GM21723 (cell line): ENCODE measurements at regions not wholly inside any gene's neighbourhood (a gene's known extent, or its start where the extent isn't known, plus 50 kb on each side); places are given as distances from the start of the nearest gene placed in this dataset.

Source experiments
- ATAC-seq: cut with Tn5 transposase; IDR thresholded peaks from one replicate; pipeline ENCODE4 v1.9.1; 2021; ENCODE audit warnings: mild to moderate bottlenecking, moderate library complexity; ENCODE audit not compliant: unreplicated experiment

DNA sequence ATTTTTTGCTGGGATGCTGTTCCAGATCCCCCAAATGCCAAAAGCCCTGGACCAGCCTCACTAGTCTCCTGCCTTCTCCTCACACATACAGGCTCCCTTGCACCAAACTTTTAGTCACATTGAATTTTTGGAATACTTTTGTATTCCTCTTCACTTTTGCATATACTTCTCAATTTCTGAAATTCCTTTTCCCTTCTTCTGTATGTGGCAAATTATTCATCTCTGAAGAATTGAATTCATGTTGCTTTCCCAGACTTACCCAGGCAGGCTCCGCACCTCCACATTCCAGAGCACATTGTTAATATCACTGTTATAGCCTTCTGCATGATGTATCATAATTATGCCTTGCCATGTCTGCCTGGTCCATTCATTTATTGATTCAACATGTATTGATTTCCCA lies 255.3 kb upstream of the POU3F2 start:
- no peak for ATAC-seq

DNA sequence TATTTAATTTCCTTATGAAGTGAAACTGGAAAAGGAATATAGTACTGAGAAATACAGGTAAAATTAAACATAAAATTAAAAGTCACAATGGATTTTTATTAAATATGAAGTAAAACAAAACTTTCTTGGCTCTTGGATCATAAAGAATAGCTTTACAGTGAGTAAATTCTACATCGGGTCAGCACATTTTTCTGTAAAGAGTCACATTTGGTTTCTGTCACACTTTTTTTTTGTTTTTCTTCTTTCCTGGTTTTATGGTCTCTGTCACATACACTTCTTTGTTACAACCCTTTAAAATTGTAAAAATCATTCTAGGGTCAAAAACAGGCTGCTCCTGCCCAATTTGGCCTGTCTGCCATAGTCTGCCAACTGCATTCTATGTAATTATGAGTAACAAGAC lies 254.4 kb upstream of the POU3F2 start:
- ATAC-seq, result no peak

DNA sequence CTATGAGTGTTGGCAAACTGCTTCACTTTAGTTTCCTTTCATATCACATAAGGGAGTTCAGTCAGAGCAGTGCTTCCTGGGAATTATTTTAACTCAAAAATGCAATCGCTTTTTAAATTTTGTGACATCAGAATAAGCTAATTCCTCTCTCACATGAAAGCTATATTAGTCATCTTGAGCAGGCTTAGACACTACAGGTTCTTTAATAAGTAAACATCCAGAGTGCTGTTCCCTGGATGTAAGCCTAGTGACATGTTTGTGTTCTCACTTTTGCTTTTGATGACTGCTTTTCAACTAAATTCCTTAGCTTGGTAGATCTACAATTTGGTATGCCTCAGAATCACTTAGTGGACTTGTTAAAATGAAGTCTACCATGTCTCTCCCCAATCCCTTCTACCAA lies 252.7 kb upstream of the POU3F2 start:
- ATAC-seq, result no peak

DNA sequence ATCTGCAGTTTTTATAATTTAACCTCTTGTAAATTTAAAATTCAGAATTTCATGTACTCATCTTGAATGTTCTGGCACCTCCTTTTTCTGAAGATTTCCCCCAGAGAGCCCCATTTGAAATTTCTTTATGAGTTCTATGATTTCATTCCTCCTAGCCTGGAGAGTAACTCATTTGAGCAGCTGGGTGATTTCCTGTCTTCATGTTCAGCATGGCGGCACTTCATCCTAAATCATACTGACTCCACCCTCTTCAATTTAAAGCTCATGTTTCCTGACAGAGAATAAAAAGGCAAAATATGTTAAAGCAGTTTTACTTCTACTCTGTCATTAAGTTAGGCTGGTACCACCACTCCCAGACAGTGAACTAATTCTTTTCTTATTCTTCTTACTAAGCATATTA lies 250.9 kb upstream of the POU3F2 start:
- no peak for ATAC-seq

DNA sequence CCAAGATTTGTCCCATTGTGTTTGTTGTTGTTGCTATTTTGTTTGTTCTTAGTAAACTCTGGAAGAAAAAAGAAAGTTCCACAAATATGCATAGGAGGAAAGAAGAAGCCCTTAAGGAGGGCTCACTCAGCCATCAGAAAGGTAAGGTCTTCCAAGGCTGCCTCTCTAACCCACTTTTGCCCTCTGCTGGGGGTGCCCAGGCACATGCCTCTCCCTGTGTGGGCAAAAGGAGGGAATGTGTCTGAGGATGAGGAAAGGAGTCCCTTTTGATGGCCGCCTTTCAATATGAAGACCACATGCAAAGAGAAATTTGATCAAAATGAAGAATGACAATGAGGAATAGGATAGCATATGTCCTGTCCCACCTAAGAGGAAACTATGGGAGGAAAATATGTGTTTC lies 248.2 kb upstream of the POU3F2 start:
- no peak for ATAC-seq

DNA sequence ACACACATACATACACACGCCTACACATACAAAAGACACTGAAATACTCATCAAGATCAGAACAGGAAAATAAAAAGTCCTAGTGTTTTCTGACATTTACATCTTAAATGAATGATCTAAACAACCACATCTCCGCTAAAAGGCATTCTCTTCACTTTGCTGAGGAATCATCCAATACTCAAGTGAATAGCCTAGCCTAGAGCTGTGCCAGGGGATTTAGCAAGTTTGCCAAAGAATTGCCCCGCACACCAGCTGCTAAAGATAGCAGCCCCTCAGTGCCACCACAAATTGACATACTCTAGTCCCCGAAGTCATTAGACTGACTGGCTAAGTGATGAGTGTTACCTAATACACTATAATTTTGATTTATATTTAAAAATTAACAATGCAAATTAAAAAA lies 246.8 kb upstream of the POU3F2 start:
- ATAC-seq, result no peak

DNA sequence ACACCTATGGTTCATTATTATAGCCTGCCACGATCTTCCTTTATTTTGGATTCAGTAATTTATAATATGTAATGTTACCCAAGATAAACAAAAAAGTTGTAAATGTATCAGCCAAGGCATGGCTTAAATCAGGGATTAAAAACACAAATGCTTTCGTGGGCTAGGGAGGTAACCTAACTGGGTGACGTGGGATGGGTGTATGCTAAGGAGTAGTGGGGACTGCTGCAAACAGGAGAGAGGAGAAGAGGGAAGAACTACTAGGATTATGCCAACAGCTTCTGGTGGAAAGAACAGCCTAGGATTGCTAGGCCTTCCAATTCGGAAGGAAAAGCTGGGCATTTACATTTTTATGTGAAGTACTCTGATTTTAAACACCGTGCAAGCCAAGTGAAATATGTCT lies 244.8 kb upstream of the POU3F2 start:
- no peak for ATAC-seq

DNA sequence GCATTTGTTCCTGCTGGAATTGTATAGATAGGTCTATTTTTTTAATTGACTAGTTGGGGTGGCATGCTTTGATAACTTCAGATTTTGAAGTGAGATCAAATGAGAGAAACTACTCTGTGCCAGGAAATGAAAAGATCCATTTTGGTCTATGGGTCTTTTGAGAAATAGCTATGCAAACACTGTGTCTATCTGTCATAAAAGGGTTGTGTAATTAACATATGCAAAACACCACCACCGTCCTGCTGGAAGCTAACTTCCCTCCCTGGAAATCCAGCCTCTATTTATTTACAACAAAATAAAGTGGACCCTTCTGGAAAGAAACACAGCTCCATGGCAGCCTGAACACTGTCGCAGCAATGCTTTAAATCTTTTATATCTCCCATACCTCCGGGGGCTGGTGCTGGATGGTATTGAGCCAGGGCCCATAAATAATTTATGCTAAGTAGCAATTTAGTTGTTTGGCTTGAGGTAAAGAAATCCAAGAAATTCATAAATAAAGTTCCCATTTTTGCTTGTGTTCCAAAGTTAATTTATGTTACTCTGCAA lies 244.2 kb upstream of the POU3F2 start:
- no peak for ATAC-seq

DNA sequence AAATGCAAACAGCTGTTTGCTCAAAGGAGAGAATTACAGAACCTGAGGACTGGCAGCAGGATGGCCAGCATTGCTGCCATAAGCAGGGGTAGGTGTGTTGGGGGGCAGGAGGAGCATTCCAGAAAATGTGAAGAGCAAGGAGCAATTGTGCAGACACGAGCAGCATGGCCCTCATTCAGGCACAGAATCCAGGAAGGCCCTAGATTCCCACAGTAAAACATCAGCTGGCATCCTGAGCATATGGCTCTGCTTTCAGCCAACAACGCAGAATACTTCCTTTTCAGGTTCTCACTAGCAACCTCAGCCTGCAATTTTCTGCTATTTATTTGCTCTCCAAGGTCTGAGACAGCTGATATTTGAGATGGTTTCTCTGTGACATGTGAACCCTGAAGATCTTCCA lies 243.4 kb upstream of the POU3F2 start:
- ATAC-seq, result no peak

DNA sequence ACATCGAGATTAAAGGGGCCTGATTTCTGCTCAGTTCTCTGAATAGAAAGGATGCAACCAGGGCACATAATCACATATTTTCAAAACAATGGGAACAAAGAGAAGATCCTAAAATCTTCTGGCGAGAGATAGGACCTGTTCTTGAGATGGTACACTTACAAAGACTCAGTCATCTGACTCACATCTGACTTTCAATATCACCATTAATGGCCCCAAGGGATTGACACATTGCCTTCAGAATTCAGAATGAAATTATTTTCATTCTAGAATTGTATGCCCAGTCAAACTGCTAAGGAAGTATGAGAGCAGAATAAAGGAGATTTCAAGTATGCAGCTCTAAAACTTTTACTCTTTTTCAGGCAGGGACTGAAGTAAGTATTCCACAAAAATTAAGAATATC lies 240.7 kb upstream of the POU3F2 start:
- no peak for ATAC-seq

DNA sequence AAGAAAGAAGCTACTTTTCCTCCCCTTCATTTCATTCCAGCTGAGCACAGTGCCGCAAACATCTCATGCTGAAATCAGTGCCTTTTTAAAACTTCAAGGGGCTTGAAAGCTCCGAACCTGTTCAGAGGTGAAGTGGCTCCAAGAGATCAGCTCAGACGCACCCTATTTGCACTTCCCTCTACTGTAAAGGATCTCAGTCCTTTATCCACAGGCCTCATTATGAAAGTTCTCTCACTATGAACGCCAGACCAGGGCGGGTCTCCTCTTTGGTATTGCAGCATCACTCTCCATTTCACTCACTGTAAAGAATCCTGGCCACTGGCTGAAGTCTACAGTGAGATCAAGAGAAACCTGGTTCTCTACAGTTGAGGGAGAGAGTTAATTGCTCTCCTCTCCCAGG lies 232.7 kb upstream of the POU3F2 start:
- ATAC-seq, result no peak

DNA sequence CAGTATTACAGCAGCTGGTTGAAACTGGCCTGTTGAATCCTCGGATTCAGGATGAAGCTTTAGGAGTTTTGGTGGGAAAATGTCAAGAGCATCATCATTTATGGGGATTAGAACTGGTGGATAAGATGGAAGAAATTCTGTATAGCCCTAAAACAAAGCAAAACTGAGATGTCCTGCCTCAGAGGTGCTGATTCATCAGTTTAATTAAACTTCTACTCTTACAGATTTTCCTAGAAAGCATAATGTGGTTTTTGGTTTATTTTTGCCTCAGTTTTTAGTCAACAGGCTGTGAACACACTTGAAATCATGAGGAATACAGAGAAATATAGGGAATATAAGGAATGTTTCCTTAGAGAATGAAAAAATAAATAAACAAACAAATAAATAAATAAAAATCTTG lies 228.7 kb upstream of the POU3F2 start:
- no peak for ATAC-seq

DNA sequence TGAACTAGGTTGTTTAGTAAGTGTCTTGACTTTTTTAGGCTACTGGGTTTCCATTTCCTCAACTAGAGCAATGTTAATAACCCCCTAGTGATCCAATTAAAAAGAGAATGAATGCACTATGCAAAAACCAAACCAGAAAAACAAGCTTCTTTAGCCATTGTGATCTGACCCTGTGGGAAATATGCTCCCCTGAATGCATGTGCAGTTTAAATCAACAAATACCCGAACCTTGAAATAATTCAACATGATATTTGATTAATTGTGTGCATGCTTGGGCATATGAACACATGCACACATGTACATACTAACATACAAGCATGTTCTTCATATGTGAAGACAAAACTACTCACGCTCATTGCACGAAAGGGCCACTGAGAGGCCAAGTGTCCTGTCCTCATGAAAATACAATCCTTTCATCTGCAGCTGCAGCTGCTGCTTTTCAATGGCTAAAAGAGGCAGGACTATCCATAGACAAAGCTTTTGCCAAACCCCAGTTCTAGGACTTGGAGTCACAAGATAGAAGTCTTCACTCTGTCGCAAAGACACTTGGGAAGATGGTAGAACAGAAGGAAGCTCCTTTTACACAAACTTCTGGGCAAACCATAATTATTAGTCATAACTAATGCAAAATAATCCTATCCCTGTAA lies 207.1 kb upstream of the POU3F2 start:
- ATAC-seq, result no peak

DNA sequence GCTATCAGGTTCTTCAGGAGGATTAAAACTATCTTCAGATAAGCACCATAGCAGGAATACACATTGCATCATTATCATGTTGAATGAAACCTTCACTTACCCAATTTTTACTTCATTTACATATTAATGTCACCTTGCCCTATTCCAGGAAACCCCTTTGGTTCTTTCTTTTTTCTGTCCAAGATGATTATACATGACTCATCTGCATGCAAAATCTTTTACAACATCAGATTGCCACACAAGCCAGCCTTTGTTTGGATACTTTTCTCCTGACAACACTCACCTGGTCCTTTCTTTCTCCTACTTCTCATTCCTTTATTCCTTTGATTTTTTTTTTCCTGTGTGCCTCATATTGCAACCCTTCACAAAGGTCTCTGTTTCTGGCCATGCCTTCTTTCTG lies 200.5 kb upstream of the POU3F2 start:
- ATAC-seq, result no peak

DNA sequence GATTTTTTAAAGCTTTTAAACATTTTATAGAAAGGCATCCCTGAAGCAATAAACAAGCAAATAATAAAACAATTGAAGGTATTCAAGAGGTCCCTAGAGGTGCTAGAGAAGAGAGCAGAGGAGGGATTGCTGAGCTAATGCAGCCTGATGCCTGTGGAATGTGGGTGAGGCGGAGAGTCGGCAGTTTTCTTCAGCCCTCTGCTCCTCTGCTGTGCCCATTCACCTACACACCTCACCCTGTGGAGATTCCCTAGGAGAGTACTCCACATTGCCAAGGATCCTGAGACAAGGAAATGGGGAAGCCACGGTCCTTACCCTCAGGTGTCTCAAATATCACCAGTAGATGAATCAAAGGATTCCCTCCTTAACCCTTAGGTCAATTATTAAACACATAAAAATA lies 199.8 kb upstream of the POU3F2 start:
- ATAC-seq, result no peak

DNA sequence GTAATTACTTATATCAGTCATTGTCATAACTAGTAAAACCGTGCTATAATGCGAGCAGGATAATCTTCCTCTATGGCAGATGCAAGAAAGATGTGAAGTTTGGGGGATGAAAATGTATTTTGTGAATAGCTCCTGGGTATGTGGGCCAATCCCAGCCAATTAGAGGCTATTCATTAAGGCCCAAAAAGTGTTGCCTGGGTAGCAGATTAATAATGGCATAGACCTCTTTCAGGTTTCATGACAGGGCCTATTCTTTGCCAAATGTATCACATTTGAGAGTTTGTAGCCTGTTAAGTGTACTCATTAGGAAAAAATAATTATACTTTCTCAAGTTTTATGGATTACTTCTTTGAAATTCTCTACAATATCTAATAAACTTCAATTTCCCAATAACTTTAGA lies 199.2 kb upstream of the POU3F2 start:
- ATAC-seq, result no peak

DNA sequence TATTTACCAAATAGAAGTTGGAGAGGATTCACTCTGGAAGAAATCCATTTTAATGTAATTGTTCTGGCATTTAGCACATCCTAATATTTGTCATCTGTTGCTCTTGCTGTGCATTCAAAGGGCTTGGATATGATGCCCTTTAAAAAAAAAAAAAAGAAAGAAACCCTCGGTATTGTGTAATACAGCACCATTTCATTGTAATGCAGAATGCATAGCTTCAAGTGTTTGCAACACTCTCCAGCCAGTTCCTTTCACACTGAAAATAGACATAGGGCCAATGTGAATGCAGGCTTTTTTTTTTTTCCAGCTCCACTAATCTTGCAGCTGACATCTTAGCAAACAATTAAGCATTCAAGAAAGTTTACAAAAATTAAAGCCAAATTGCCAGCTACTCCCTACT lies 197.4 kb upstream of the POU3F2 start:
- ATAC-seq, result no peak

DNA sequence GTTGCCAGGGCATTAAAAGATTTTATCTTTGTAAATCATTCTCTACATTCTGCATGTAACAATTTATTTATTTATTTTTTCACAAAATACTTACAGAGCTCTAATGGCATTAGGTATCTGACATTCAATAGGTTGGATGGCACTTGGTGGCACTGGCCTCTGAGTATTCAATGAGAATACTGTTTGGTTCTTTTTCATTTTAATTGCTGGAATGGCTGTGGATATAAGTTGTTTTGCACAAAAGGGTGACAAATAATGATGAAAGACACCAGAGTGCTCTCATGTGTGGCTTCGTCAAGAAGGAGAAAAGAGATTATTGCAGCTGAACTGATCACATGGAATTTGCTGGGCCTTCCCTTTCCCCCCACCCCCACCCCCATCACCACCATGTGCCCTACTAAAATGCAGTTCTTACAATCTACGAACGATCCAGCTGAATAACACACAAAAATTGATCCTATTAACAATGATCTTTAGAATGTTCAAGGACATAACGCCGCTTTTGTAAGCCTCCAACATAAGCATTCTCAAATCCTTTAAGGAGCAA lies 195.2 kb upstream of the POU3F2 start:
- no peak for ATAC-seq

DNA sequence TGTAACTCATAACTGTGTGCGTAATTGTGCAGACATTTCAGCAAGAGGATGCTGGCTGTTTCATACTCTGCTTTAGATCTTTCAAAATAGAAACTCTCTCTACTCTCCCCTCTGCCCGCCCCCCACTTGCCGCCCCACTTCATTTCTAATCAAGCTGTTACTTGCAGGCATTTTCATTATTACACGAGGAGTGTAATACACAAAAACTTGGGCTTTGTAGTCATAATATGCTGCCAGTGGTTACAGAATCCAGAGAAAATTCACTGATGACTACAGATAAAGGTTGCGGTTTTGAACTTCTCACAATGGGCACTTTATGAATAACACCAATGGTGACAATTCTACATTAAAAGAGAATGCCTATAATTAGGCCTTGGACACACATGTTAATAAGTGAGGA lies 194.0 kb upstream of the POU3F2 start:
- ATAC-seq, result no peak

DNA sequence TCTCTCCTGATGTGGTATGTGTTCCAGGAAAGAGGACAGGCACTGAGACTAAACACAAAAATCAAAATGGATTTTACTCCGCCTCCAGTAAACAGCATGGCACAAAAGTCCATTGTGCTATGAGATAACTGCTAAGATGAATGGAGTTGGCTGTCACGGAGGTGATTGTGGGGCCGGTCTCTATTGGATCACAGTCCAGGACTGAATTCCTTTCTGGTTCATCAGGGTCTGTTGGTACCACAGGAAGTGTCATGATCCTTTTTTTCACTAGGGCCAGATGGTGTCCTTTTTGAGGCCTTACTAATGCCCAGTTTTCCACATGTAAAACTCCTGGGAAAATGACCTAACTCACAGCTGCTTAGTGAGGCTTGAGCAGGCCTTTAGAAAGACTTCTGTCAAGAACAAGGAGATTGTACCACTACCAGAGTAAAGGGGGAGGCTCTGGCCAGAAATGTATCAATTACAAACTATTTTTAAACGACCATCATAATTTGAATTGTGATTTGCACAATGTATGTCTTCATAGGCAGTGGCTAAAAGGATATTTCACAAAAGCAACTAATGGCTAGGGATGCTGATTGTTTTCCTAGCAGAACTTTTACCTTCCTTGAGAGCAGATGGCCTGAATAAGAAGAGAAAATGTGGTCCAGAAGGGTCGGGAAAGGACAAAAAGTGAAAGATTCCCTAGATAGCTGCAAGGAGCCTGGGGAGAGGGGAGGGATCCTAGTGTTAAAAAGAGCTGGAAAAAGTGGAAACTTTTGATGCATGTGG lies 192.2 kb upstream of the POU3F2 start:
- no peak for ATAC-seq

DNA sequence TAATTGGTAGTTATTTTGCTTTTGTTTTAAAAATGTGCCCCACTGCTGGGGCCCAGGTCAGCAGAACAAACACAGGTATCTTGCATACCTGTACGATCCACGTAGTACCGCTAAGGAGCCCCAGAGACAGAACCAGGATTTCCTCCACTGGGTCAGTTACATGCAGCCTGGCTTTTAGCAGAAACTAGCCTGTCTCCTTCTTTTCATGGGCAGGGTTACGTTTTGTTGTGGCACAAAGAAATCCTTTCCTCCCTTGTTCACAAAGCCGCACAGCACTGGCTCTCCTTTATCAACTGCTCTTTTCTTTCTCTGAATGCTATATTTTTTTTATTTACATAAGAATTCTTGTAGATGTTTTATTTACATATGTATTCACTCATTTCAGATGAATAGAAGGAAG lies 190.3 kb upstream of the POU3F2 start:
- ATAC-seq, result no peak

DNA sequence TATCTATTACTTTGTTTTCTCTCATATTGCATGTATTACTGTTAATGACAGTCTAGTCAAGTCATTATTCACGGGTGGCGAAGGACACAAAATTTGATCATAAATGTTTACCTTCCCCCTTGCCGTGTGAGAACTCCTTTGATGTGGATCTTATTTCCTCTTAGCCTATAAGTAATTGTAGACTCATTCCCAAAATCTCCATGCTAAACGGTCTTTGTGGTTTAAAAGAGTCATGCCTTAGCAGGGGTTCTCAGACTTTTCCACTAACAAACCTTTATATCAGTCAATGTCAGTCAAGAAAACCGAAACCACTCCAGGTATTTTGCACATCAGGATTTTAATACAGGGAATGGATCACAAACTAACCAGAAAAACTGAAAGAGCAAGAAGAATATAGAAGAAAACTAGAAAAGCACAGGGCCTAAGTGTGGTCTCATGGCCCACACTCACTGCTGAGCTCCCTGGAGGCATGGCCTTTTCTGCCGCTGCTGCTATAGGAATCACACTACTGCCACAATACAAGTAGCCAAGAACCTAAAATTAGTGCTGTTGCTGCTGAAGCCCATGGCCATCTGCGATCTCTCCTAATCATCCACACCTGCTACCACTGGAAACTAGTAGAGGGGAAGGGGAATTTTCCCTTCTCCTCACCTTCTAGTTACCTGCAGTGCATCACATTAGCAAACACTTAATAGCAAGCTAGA lies 186.0 kb upstream of the POU3F2 start:
- no peak for ATAC-seq
